Stomach (tissue), 8 donors: ENCODE measurements at regions not wholly inside any gene's neighbourhood (a gene's known extent, or its start where the extent isn't known, plus 50 kb on each side); places are given as distances from the start of the nearest gene placed in this dataset.

Experiments
- DNase-seq, 2 donors: peaks; one replicate each; pipeline versions ENCODE4 v3.0.0 to v3.0.0-alpha.2; 2013 to 2019
- H3K27ac ChIP-seq, 5 donors: fragments of 200-600 bp in 4 of 5; sonication (generic) in 4 of 5; one replicate each; pipeline ENCODE4 v1.5.1; 2013 to 2019; ENCODE audit warnings: mild to moderate bottlenecking in 1 of 5, moderate library complexity in 1 of 5
- H3K27me3 ChIP-seq, 3 donors: fragments of 200-600 bp; sonication (generic); one replicate each; pipeline ENCODE4 v1.5.1; 2017 to 2019; ENCODE audit warnings: mixed run types in 1 of 3
- H3K36me3 ChIP-seq, 4 donors: fragments of 200-600 bp; sonication (generic); 1 replicate in 3 of 4; 2 replicates in 1 of 4; pipeline ENCODE4 v1.5.1; 2016 to 2019
- H3K4me1 ChIP-seq, 4 donors: fragments of 200-600 bp; sonication (generic); one replicate each; pipeline ENCODE4 v1.5.1; 2016 to 2019
- H3K4me3 ChIP-seq, 4 donors: fragments of 200-600 bp; sonication (generic) in 3 of 4; one replicate each; pipeline ENCODE4 v1.5.1; 2016 to 2019; ENCODE audit warnings: mild to moderate bottlenecking in 1 of 4
- H3K9me3 ChIP-seq, 4 donors: fragments of 200-600 bp; sonication (generic); one replicate each; pipeline ENCODE4 v1.5.1; 2016 to 2019
- EP300 ChIP-seq: sonication (generic); formaldehyde crosslinking; IDR thresholded peaks from one replicate; pipeline ENCODE4 v1.6.1; 2017; ENCODE audit warnings: antibody characterized with exemption
- POLR2A ChIP-seq, 4 donors: fragments of 450-650 bp; IDR thresholded peaks; one replicate each; pipeline ENCODE4 v1.6.1; 2016; ENCODE audit warnings: antibody characterized with exemption in 4 of 4, control low read depth in 2 of 4, mild to moderate bottlenecking in 1 of 4, moderate library complexity in 1 of 4
- POLR2AphosphoS5 ChIP-seq, 3 donors: sonication (generic); formaldehyde crosslinking; IDR thresholded peaks; one replicate each; pipeline ENCODE4 v1.6.1; 2016; ENCODE audit warnings: antibody characterized with exemption in 3 of 3
- WGBS, 5 donors: extraction: QIAGEN DNeasy Blood & Tissue Kit in 3 of 5; methylation state at CpG; one replicate each; pipeline versions ENCODE4 v1.1.5 to v1.1.7; 2013 to 2018; 5-methylcytosine and 5-hydroxymethylcytosine counted together
- intact Hi-C: fragments of 100-400 bp; cut with DNase I; formaldehyde crosslinking; loops from one replicate; pipeline ENCODE4 v1.15.1; 2023; ENCODE audit warnings: low total_unique reads
- TF ChIP-seq, protein P1 (sequence below), 7 experiments: fragments of 450-650 bp in 4 of 7; fragments of 200-600 bp in 3 of 7; sonication (generic) in 3 of 7; IDR thresholded peaks; one replicate each; pipeline ENCODE4 v1.5.1; 2016 to 2019; ENCODE audit warnings: antibody characterized with exemption in 7 of 7, control low read depth in 2 of 7, mild to moderate bottlenecking in 1 of 7
- donor health status: healthy with polysubstance abuse.
- donor health status: Bipolar disorder and iron deficiency.
- donor health status: healthy.

DNA sequence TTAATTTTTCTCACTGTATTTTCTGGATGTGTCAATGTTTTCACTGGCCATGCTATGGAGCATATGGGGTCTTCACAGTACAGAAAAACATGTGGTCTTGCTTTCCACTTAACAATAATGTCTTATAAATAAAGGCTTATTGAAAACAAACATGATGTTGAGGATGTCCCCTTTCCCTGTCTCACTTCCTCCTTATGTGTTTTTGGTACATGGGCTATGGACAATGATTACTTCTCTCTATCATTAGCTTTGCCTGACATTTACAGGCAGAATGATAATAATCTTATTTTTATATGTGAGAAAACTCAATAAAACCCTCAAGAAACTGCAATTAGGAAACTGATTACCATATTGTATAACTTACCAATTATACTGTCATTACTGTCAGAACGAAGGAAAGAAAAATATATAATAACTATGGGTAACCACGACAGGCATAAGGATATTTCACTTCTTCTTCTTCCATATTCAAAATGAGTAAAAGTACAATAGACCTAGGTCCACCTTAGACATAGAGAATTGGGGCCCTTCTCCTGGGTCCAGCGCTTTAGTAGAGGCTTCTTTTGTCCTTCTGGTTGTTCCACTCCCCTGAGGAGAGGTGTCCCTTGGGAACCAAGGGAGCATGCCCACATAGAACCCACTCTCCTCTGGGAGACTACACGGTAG lies 375.0 kb downstream of the MAN2A1 start:
- 65 to 85% (median 70%) methylated on average over 3 to 4 of the region's 4 CpGs for WGBS, 5 donors
- Histone ChIP-seq H3K27me3 (no peaks in the 10 kb centered on the region), H3K27ac (no peak overlapping the region), H3K9me3 (peaks cover 0 to 17% (median 0%) of the 10 kb centered on the region in 4 donors), H3K4me3 (no peak overlapping the region), H3K36me3 (no peaks in the 10 kb centered on the region), H3K4me1 (no peaks in the 10 kb centered on the region)
- no peak for TF ChIP-seq EP300
- TF ChIP-seq POLR2AphosphoS5 (IDR thresholded peaks at IDR 0.05), result no peak
- no peak for TF ChIP-seq POLR2A (IDR thresholded peaks at IDR 0.05)
- TF ChIP-seq, protein P1, sequence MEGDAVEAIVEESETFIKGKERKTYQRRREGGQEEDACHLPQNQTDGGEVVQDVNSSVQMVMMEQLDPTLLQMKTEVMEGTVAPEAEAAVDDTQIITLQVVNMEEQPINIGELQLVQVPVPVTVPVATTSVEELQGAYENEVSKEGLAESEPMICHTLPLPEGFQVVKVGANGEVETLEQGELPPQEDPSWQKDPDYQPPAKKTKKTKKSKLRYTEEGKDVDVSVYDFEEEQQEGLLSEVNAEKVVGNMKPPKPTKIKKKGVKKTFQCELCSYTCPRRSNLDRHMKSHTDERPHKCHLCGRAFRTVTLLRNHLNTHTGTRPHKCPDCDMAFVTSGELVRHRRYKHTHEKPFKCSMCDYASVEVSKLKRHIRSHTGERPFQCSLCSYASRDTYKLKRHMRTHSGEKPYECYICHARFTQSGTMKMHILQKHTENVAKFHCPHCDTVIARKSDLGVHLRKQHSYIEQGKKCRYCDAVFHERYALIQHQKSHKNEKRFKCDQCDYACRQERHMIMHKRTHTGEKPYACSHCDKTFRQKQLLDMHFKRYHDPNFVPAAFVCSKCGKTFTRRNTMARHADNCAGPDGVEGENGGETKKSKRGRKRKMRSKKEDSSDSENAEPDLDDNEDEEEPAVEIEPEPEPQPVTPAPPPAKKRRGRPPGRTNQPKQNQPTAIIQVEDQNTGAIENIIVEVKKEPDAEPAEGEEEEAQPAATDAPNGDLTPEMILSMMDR (IDR thresholded peaks at IDR 0.05), result no peak
- DNase-seq, result no peak
- intact Hi-C loops, result no loop called here

DNA sequence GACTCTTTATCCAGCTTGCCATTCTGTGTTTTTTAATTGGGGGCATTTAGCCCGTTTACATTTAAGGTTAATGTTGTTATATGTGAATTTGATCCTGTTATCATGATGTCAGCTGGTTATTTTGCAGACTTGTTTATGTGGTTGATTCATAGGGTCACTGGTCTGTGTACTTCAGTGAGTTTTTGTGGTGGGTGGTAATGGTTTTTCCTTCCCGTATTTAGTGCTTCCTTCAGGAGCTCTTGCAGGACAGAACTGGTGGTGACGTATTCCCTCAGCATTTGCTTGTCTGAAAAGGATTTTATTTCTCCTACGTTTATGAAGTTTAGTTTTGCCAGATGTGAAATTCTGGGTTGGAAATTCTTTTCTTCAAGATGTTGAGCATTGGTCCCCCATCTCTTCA lies 381.1 kb downstream of the MAN2A1 start:
- Histone ChIP-seq H3K4me1 (no peaks in the 10 kb centered on the region), H3K4me3 (no peak overlapping the region), H3K27me3 (no peaks in the 10 kb centered on the region), H3K27ac (no peak overlapping the region), H3K9me3 (peaks cover 0 to 47% (median 19%) of the 10 kb centered on the region in 4 donors), H3K36me3 (no peaks in the 10 kb centered on the region)
- WGBS, 5 donors, result 69 to 77% (median 74%) methylated on average over 4 of the region's 4 CpGs
- intact Hi-C loops, result no loop called here
- TF ChIP-seq EP300 (no peak), POLR2AphosphoS5 (IDR thresholded peaks at IDR 0.05) (no peak), POLR2A (IDR thresholded peaks at IDR 0.05) (no peak)
- TF ChIP-seq, protein P1 (IDR thresholded peaks at IDR 0.05), result no peak
- no peak for DNase-seq

DNA sequence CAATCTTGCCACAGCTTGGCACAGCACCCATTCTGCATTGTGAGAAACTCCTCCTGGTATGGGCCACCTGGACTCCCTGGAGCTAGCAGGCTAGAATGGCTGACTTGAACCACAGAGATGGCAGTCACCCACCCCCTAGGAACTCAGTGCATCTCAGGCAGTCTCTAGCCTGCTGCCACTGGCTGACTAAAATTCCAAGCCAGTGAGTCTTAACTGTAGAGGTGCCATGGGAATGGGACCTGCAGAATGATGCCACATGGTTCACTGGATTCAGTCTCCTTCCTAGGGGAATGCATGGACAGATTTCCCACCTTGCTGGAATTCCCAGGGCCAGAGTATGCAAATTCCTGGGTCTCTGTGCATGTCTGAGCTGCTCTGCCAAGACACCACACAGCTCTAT lies 382.9 kb downstream of the MAN2A1 start:
- no peaks in the 10 kb centered on the region for H3K4me1 ChIP-seq
- no peaks in the 10 kb centered on the region for H3K27me3 ChIP-seq
- H3K36me3 ChIP-seq, result no peaks in the 10 kb centered on the region
- H3K4me3 ChIP-seq, result no peak overlapping the region
- intact Hi-C loops, result no loop called here
- DNase-seq, result no peak
- H3K27ac ChIP-seq, result no peak overlapping the region
- TF ChIP-seq POLR2A (IDR thresholded peaks at IDR 0.05), result no peak
- no peak for TF ChIP-seq POLR2AphosphoS5 (IDR thresholded peaks at IDR 0.05)
- TF ChIP-seq, protein P1 (IDR thresholded peaks at IDR 0.05), result no peak
- no peak for TF ChIP-seq EP300
- H3K9me3 ChIP-seq, result peaks cover 0 to 47% (median 19%) of the 10 kb centered on the region in 4 donors

DNA sequence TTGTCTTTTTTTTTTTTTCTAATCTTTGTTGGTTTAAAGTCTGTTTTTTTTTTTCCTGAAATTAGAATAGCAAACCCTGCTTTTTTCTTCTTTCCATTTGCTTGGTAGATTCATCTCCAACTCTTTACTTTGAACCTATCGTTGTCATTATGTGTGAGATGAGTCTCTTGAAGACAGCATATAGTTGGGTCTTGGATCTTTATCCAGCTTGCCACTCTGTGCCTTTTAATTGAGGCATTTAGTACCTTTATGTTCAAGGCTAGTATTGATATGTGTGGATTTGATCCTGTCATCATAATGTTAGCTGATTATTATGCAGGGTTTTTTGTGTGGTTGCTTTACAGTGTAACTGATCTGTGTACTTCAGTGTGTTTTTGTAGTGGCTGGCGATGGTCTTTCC lies 383.8 kb downstream of the MAN2A1 start:
- intact Hi-C loops, result no loop called here
- H3K27ac ChIP-seq, result no peak overlapping the region
- no peak for DNase-seq

More for the DNA sequence above, 383.8 kb downstream of the MAN2A1 start:
- H3K27me3 ChIP-seq, result no peaks in the 10 kb centered on the region
- no peak overlapping the region for H3K4me3 ChIP-seq
- TF ChIP-seq EP300 (no peak), POLR2AphosphoS5 (IDR thresholded peaks at IDR 0.05) (no peak), POLR2A (IDR thresholded peaks at IDR 0.05) (no peak)
- TF ChIP-seq, protein P1 (IDR thresholded peaks at IDR 0.05), result no peak
- peaks cover 0 to 38% (median 19%) of the 10 kb centered on the region in 4 donors for H3K9me3 ChIP-seq
- no peaks in the 10 kb centered on the region for H3K36me3 ChIP-seq
- WGBS, 5 donors, result 48 to 97% (median 55%) methylated on average over 2 of the region's 2 CpGs
- no peaks in the 10 kb centered on the region for H3K4me1 ChIP-seq
